Stimulated activated CD4-positive, alpha-beta T cell treated with anti-CD3 and anti-CD28 coated beads, Interleukin-4, amount 100 ng/mL, for 1 hour (primary cell): ENCODE measurements at regions not wholly inside any gene's neighbourhood (a gene's known extent, or its start where the extent isn't known, plus 50 kb on each side); places are given as distances from the start of the nearest gene placed in this dataset.
"Not testable (repeated sequence)": the region's sequence is repeated elsewhere in the genome, so short reads cannot be mapped to it uniquely, and the experiment has no call there.

ENCODE experiments used
- DNase-seq: peaks from one replicate; pipeline ENCODE4 v3.0.0-alpha.2; 2020

DNA sequence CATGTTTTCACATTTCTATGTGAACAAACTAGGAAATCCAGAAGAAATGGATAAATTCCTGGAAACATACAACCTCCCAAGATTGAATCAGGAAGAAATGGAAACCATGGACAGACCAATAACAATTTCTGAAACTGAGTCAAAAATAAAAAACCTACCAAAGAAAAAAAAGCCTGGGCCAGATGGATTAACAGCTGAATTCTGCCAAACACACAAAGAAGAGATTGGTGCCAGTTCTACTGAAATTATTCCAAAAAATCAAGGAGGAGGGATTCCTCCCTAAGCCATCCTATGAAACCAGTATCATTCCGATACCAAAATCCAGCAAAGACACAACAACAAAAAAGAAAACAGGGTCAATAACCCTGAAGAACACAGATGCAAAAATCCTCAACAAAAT is 166.9 kb upstream of the FBXL7 start:
- DNase-seq, result no peak

DNA sequence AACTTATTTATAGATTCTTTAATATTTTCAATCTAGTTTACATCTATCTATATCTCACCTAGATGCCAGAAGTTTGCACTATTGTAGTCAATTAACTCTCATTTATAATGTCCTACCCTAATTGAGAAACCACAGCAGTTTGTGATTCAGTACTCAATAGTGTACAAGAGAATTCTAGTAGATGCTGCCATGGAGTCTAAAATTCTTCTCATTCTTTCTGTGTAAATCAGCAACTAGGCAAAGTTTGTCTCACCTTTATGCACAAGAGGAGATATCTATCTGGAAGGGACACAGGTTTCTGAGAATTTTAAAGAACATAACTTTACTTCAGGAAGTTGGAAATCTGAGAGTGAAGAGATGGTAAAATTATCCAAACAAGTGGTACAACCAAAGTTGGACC is 173.0 kb upstream of the FBXL7 start:
- DNase-seq, result no peak

DNA sequence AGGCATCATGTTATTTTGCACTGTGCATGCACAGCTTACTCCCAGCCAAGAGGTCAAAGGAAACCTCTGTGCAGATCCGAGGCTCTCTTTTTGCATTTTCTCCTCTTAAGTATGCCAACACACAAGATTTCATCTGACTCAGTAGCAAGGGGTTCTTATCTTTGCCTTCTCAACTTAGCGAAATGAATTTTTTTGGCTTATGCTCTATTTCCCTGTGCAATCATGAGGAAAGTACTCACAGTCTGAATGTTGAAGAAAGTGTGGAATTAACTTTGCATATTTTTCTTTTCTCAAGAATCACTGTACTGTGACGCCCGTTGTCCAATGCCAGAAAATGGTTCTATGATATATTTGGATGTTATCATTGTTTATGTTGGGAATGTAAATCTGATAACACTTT is 173.5 kb upstream of the FBXL7 start:
- DNase-seq, result no peak

DNA sequence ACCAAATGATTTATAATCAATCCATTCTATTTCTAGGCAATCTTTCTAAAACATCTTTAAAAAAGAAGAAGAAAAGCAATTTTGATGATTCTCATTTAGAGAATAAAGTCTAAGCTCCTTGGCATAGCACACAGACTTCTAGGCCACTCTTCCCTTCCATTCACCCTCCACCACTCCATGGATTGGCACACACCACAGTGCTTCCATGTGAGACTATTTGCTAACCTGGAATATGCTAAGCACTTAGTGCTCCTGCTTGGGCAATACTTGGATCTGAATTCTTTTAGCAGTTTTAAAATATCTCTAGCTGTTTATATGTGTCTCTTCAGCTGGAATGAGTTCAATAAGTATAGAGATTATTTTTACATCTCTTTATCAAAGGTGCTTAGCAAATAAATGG is 177.6 kb upstream of the FBXL7 start:
- no peak for DNase-seq

DNA sequence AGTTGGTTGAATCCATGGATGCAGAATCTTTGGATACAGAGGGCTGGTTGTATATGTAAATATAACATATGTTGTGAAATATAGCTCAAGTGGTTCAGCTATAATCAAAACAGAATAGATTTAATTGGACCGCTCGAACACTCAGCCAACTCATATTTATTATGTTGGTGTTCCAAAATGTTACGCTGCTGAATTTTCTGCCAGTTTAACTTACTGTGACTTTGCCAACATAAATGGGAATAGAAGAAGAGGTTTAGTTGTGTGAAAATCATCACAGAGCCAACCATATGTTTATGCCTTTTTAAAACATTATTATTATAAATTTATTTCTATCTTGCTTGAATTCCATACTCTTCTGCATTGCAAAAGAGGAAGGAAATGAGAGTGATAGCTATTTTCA is 178.2 kb upstream of the FBXL7 start:
- DNase-seq, result no peak

DNA sequence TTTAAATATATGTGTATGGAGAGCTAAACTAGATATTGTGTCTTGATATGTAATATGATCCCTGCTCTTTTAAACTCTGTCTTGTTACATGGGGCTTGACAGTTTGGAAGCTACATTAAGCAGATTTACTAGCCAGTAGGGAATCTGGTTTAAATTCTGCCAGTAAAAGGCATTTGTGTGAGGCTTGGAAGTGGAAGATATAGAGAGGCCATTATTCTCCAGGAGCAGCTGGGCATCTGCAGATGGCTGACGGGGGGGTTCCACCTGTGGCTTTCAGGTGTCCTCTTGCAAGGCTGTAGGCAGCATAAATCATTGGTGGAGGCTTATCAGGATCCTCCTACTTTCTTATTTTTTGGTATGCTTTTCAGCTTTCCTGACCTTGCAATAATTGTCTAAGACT is 179.1 kb upstream of the FBXL7 start:
- DNase-seq, result no peak

DNA sequence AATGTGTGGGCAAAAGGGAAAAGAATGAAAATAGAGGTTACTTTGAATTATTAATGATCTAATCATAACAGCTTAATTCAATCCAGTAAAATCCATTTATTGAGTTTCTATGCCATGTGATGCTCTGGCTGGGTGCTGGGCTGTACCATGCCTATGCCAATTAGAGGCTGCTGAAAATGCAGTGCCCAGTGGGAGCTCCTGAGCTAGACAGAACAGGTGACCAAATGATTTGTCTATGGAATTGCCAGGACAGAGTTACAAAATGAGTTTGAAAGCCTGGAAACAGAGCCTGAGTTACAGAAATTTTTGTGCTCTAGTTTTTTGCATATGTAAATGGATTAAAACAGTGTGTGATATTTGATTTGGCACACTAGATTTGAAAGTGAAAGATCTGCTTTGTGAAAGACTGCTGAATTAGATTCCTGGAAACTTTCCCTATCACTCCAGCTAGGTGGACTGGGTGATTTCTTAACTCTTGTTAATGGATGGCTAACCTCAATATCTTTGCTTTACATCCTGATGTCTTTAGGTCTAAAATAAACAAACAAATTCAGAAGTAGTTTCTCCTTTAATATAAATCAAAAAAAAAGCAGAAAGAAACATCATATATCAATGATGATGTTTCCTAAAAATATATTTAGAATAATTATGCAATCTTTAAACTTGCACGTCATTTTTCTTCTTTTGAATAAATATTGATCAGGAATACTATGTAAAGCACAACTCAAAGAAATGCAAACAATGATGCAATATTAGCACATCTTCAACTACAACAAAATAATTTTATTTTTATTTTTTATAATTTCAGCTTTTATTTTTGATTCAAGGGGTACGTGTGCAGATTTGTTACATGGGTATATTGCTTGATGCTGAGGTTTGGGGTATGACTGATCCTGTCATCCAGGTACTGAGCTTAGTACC is 194.8 kb upstream of the FBXL7 start:
- DNase-seq, result no peak

DNA sequence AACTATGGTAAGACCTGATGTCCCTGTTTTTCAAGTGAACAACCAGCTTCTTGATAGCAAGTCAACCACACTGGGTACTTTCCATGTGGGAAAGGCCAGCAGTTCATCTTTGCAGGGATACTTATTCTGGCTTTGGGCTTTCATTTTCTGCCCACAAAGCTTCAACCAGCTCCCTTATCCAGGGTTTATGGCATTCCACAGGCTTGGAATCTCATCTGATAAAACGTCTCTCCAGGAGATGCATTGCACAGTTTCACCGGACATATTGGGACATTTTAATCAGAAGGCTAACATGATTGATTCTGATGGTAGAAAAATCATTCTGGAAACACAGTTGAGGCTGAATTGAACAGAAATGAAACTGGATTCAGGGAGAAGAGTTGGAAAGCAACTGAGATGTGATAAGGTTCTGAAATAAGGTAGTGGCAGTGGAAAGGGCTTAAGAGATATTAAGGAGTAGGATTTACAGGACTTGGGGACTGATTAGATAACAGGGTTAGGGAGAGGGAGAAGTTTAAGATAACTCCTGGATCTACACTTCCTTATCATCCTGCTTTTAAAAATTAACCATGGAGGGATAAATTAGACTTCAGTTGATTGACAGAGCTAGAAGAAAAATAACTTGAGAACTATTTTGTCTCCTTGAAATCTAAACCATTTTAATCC is 195.8 kb upstream of the FBXL7 start:
- no peak for DNase-seq

DNA sequence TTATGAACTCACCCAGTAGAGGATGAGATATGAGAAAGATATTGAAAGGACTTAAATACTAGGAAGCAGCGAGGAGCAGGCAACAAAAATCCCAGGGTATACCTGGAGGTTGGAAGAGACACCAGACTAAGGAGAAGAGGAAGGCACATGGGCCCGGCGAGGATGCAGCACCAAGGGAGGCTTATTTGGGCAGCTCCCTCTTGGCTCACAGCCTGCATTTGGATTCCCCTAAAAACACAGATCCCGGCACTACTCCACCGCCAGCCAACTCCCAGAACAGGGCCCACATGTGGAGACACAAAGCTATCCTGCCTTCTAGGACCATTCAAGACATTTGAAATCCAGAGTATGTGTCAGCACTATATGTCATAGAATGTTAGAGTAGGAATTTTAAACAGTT is 199.8 kb upstream of the FBXL7 start:
- no peak for DNase-seq

DNA sequence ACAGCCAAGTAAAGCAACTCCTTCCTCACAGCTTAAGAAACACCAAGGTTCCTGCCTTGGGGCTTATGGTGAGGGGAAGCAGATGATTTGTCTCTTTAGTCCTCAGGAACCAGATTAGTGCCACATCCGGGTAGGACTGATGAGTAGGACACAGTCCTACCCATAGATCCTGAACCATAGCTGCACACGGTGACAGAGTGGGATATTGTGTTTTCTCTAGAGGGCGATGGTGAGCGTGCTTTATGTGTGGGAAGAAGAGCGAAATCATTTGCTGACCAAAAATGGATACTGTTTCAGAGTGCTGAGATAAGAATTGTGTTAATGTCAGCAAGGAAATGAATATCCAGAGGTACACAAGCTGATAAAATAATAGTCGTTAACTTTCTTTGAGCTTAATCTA is 209.0 kb upstream of the FBXL7 start:
- DNase-seq, result no peak

DNA sequence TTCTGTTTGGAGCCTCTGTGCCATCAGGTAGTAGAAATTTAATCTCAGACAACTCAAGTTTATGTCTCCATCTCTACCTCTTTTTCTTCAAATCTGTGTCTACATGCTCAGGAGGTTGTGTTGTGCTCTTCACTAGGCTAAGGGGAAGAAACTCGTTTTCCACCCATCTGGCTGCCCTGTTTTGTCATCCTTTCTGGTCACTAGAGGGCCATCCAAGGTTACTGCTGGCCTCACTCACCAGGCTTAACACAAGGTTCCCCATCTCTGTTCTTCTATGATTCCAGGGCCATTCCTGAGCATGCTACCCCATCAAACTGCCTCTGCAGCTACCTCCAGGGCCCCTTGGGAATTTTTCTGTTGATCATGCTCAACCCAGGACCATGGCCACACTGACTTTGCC is 213.3 kb upstream of the FBXL7 start:
- DNase-seq, result no peak

DNA sequence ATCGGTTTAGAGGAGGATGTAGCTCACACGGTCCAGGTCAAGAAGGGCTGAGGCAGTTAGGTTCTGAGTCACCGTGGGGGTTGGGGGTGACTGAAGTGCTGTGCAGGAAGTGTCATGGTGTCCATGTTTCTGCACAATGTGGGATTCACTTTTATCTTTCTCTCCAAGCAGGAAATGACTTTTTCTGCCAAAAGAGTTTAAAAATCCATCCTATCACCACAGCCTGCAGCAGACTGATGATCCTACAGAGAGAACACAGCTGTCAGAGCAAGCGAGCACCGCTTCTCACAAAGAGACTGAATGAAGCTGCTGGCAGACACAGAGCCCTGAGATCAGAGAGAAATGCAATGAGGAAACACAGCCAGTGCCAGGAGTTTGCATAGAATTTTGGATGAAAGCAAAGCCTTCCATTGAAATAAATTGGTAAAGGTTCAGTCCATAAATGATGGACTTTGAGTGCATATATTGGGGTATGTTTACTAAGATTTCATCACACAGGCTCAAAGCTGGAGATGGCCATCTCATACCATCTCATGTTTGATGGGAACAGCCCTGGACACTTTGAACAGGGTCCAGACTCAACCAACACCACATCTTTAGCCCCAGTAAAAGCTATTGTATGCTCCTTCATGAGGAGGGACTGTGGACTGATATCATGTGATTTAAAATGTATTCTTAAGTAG is 213.9 kb upstream of the FBXL7 start:
- DNase-seq, result no peak

DNA sequence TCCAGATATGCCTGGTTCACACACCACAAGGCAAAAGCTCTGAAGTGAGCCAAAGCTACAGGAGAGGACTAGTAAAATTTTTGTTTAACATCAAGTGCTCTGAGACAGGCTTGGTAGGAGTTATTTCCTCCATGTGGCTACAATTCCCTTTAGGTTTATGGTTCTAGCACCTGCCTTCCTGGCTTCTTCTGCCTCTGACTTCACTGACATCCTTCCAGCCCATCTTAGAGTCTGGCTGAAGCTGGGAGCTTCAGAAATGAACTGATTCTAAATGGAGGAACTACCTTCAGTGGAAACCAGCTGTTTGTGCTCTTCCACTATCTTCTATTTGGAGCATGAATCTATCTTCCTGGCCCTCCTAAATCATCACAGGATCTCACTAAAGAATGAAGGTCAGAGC is 215.3 kb upstream of the FBXL7 start:
- DNase-seq, result no peak

DNA sequence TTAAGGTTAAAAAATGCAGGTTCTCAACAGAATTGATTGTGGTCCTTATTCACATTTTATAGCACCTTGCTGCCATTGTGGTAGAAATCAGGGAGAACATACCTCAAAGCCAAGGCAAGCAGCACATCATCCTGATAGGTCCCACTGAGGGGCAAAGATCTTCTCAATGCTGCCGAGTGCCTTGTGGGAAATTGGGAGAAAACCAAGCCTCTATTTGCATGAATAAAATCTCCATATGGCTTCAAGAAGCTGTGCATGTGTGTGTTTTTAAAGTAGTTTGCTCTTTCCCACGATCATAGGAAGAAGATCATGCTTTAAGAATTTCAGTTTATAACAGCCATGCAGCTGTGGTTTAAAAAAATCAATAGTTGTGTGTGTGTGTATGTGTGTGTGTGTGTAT is 216.9 kb upstream of the FBXL7 start:
- DNase-seq, result no peak

DNA sequence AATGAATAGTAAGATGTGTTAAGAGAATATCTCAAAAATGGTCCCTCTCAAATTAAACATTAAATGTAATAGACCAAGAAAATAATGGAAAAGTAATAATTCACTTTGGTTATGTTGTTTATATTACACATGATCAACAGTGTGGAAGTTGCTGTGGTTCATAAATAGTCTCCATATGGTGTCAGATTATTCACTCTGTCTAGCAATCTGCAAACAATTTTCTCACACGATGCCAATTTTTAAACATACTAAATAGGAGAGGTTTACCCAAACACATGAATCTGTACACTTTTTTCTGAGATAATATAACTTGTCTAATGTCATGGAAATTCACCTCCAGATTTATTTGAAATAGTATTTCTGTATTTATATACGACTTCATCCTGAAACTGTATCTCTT is 217.4 kb upstream of the FBXL7 start:
- no peak for DNase-seq

DNA sequence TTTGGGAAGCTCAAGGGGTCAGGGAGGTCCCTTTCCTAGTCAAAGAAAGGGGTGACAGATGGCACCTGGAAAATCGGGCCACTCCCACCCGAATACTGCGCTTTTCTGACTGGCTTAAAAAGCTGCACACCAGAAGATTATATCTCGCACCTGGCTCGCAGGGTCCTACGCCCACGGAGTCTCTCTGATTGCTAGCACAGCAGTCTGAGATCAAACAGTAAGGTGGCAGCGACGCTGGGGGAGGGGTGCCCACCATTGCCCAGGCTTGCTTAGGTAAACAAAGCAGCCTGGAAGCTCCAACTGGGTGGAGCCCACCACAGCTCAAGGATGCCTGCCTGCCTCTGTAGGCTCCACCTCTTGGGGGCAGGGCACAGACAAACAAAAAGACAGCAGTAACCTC is 228.4 kb upstream of the FBXL7 start:
- not testable (repeated sequence) for DNase-seq

DNA sequence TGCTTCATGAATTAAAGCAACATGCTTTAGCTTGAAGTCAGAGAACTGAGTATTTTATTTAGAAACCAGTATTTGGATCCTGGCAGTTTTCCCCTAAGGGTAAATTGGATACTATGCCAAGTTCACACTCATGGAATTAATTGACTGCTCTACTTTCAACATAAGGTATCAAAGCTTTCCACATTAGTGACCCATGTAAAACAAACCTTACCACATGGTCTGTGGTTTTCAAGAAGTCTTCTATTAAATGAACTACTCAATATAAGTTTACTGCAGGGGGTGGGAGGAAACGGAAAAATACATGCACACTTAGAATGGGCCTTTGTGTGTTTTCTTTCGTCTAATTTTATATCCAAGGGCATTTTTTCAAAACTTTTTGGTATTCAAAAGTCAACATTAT is 232.0 kb upstream of the FBXL7 start:
- DNase-seq, result no peak

DNA sequence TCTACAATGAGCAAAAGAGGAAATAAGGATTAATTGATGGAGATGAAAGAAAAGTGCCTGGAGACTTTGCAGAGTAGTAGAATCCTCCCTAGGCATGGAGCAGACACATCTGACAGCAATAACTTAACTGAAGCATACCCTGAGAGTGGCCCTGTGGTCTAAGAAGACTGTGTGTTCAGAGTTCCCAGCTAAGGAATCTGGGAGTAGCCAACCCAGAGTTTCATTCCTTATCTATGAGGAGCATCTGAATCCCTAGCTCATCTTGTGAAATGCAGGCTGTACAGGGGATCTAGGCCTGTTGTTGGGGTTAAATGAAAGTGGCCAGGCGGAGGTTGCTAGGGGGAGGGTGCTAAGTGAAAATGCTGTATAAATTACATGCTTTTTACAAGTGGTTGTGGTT is 233.1 kb upstream of the FBXL7 start:
- no peak for DNase-seq

DNA sequence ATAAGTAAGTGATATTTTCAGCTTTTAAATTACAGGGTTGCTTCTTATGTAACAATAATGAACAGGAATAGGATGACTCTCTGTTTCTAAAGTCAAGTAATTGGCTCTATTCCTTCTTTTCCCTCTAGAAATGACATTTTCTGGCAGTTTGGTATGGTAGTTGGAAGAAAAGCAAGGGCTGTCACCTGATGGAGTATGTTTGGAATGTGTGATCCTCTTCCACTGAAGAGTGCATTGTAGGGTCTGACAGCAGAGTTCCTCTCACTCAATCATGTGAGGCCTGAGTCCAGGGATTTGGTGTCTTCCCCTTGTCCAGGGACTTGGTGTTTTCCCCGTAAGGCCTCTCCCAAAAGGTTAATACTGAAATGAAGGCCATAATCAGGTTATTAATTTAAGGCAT is 233.8 kb upstream of the FBXL7 start:
- DNase-seq, result no peak

DNA sequence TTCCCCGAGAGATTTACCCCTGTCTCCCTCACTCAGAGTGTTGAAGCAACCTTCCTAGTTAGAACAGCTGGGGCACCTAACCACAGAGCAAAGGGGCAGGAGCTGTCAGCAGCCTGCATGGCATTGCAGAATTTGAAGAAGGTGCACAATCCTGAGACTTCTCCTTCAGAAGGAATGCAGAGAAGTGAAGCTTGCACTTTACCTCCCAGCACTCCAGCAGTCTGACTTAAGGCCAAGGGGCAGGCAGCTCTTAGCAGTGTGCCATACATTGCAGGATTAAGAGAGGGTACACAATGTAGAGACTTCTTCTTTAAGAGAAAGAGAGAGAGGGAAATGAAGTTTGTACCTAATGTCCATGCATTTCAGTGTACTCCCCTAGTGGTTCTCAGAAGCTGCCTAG is 236.0 kb upstream of the FBXL7 start:
- no peak for DNase-seq

DNA sequence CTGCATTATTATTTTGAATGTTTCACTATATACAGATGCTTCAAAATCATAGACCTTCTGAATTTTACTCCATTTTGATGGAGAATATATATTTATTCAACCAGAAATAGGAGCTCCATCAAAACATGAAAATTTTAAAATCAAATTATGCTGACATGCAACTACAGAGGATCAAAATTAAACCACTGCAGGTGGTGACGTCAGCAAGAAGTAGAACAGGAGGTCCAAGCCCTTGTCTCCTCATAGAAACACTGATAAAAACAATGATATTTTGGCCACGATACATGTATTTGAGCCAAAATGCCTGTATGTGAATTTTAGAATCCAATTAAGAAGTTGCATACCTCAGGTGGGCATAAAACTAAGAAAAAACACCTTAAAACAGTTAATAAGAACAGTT is 236.6 kb upstream of the FBXL7 start:
- no peak for DNase-seq

DNA sequence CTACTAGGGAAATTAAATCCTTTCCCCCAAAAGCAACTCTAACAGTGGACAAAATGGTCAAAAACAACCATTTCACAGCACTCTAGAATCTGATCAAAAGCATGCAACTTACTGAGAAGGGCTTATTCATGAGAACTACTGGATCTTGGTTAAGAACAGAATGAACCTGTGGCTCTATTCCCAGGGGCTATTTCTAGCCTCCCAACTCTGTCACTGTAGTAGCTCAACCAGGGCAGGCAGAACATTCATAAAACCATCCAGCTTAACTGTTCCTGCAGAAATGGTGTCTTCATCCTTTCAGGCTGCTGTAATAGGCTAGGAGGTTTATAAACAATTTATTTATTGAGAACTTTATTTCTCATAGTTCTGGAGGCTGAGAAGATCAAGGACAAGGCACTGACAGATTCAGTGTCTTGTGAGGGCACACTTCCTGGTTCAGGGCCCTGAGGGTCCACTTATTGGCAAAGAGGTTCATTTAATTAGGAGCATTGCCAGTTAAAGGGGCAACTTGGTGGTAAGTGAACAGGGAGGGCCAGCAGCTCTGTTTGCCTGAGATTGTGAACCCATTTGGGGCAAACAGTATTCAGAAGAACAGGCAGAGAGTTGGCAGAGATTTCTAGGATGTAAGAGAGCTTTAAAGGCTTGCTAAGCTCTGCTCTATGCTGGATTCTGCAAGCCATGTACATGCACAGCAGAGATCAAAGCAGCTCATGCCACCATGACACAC is 238.5 kb upstream of the FBXL7 start:
- DNase-seq, result no peak
